Mammary epithelial cell (primary cell): ENCODE measurements at regions not wholly inside any gene's neighbourhood (a gene's known extent, or its start where the extent isn't known, plus 50 kb on each side); places are given as distances from the start of the nearest gene placed in this dataset.

Experiments used
- CTCF ChIP-seq, 2 donors: IDR thresholded peaks in 1 of 2; conservative IDR thresholded peaks in 1 of 2; 2 replicates each; pipeline ENCODE4 v1.5.1; 2011 to 2012; ENCODE audit warnings: inconsistent platforms in 2 of 2, low read length in 2 of 2, mild to moderate bottlenecking in 2 of 2, control low read depth in 1 of 2, low read depth in 1 of 2; ENCODE audit not compliant: insufficient read depth in 1 of 2; ENCODE audit errors: extremely low read depth in 1 of 2
- EZH2 ChIP-seq: IDR thresholded peaks from 2 replicates; pipeline ENCODE4 v1.6.1; 2012; ENCODE audit warnings: low read length, inconsistent platforms, borderline replicate concordance

GRCh38 chr6:82000551-82000950 lies 247.0 kb downstream of the IBTK start:
- TF ChIP-seq EZH2 (no peak), CTCF (conservative IDR thresholded peaks at IDR 0.05 in 1 of 2, IDR thresholded peaks at IDR 0.05 in 1 of 2; ENCODE audit: extremely low read depth in 1 of 2, insufficient read depth in 1 of 2, low read depth in 1 of 2, low read length in 2 of 2) (no peak)
